ENCODE measurements at regions not wholly inside any gene's neighbourhood (a gene's known extent, or its start where the extent isn't known, plus 50 kb on each side); places are given as distances from the start of the nearest gene placed in this dataset.

GRCh38 chr21:38159355-38159754 lies 97.4 kb upstream of the KCNJ15 start:
- peak; percentile 69 for DNase-seq

- DNase-seq, result no peak
These were observed 91.2 kb upstream of the KCNJ15 start for GRCh38 chr21:38165466-38166172.

- DNase-seq, result peak; percentile 36
These were observed 90.6 kb upstream of the KCNJ15 start for GRCh38 chr21:38166173-38166535.

GRCh38 chr21:38167345-38167744 lies 89.4 kb upstream of the KCNJ15 start:
- DNase-seq, result no peak

GRCh38 chr21:38170283-38170682 lies 86.5 kb upstream of the KCNJ15 start:
- DNase-seq, result peak; percentile 54

GRCh38 chr21:38170704-38171682 lies 85.8 kb upstream of the KCNJ15 start:
- no peak for DNase-seq

- no peak for DNase-seq
These were observed 85.0 kb upstream of the KCNJ15 start for GRCh38 chr21:38171723-38172344.

GRCh38 chr21:38173276-38174035 lies 83.3 kb upstream of the KCNJ15 start:
- no peak for DNase-seq

- DNase-seq, result no peak
These were observed 81.5 kb upstream of the KCNJ15 start for GRCh38 chr21:38175306-38175705.

GRCh38 chr21:38177919-38178652 lies 78.7 kb upstream of the KCNJ15 start:
- DNase-seq, result no peak

- DNase-seq, result no peak
These were observed 77.9 kb upstream of the KCNJ15 start for GRCh38 chr21:38178653-38179470.

GRCh38 chr21:38179511-38179910 lies 77.3 kb upstream of the KCNJ15 start:
- DNase-seq, result no peak

- no peak for DNase-seq
These were observed 75.7 kb upstream of the KCNJ15 start for GRCh38 chr21:38181096-38181495.

- DNase-seq, result no peak
These were observed 74.3 kb upstream of the KCNJ15 start for GRCh38 chr21:38182370-38182985.

GRCh38 chr21:38183961-38184360 lies 72.8 kb upstream of the KCNJ15 start:
- no peak for DNase-seq

- DNase-seq, result no peak
These were observed 70.0 kb upstream of the KCNJ15 start for GRCh38 chr21:38186661-38187270.

GRCh38 chr21:38188037-38188436 lies 68.8 kb upstream of the KCNJ15 start:
- DNase-seq, result no peak

- DNase-seq, result no peak
These were observed 60.8 kb upstream of the KCNJ15 start for GRCh38 chr21:38196036-38196435.

- no peak for DNase-seq
These were observed 54.0 kb upstream of the KCNJ15 start for GRCh38 chr21:38202811-38203210.

- DNase-seq, result no peak
These were observed 53.6 kb upstream of the KCNJ15 start for GRCh38 chr21:38203229-38203628.

Measured in left hindlimb (tissue), 1 donor.